K562 (cell line): ENCODE measurements at regions not wholly inside any gene's neighbourhood (a gene's known extent, or its start where the extent isn't known, plus 50 kb on each side); places are given as distances from the start of the nearest gene placed in this dataset.

ENCODE experiments used
- ATAC-seq: fragments of 200-7000 bp; cut with Tn5 transposase; 3 replicates; pipeline ENCODE4 v1.9.1; 2020; ENCODE audit warnings: moderate library complexity
- BruUV-seq: library from RNA; stranded (reverse); fragments of 400-500 nt; replicated peaks from 2 replicates; lab custom pipeline; 2021; lab: Mats Ljungman, UMichigan
- CTCF ChIA-PET: fragments of 300-600 bp; formaldehyde crosslinking; extraction: SDS; loops from one replicate; lab custom pipeline; 2021; ENCODE audit warnings: low intra/inter-chr PET ratio; lab: Yijun Ruan, JAX
- POLR2A ChIA-PET: fragments of 300-600, 350-650 bp; sonication (Branson Sonifier 250); formaldehyde crosslinking; extraction: SDS; loops from one replicate; lab custom pipeline; 2021; ENCODE audit warnings: antibody characterized with exemption, inconsistent platforms; lab: Yijun Ruan, JAX
- DNase-seq, 4 experiments: peaks; one replicate each; pipeline versions ENCODE4 v3.0.0 to v3.0.0-alpha.2; 2011 to 2018; ENCODE audit warnings: low spot score in 3 of 4, mixed read lengths in 3 of 4; ENCODE audit errors: extremely low read depth in 1 of 4
- FAIRE-seq: peaks from 2 replicates; lab custom pipeline; 2011; peaks lifted over from hg19 to GRCh38; lab: Jason Lieb, UNC
- H2AFZ ChIP-seq: 2 replicates; pipeline ENCODE4 v1.6.0; 2011; ENCODE audit warnings: low read depth, low read length, control low read depth, inconsistent platforms
- H3K27ac ChIP-seq: fragments of 200-600 bp; 3 replicates; pipeline ENCODE4 v1.8.0; 2011; ENCODE audit warnings: low read depth, mild to moderate bottlenecking, control low read depth, inconsistent platforms, low read length, moderate library complexity, mixed read lengths; ENCODE audit errors: extremely low read depth
- H3K27me3 ChIP-seq, 2 experiments: fragments of 300-600 bp in 1 of 2; 2 replicates in 1 of 2; 3 replicates in 1 of 2; pipeline versions ENCODE4 v1.6.0 to v1.8.0; 2011; ENCODE audit warnings: inconsistent platforms in 2 of 2, low read length in 2 of 2, mild to moderate bottlenecking in 1 of 2, mixed read lengths in 1 of 2, moderate library complexity in 1 of 2; ENCODE audit not compliant: control insufficient read depth in 2 of 2, insufficient read depth in 2 of 2
- H3K36me3 ChIP-seq: fragments of 300-600 bp; 3 replicates; pipeline ENCODE4 v1.8.0; 2011; ENCODE audit warnings: mild to moderate bottlenecking, low read length, inconsistent platforms; ENCODE audit not compliant: control insufficient read depth, insufficient read depth
- H3K4me1 ChIP-seq, 2 experiments: fragments of 200-600 bp in 1 of 2; replicated peaks in 1 of 2; 2 replicates in 1 of 2; 3 replicates in 1 of 2; pipeline versions ENCODE4 v1.5.1 to v1.8.0; 2011; ENCODE audit warnings: inconsistent platforms in 2 of 2, low read length in 2 of 2, mild to moderate bottlenecking in 1 of 2, mixed read lengths in 1 of 2, moderate library complexity in 1 of 2; ENCODE audit not compliant: control insufficient read depth in 2 of 2, insufficient read depth in 2 of 2
- H3K4me2 ChIP-seq: 2 replicates; pipeline ENCODE4 v1.6.1; 2011; ENCODE audit warnings: low read length, control low read depth, inconsistent platforms, mixed read lengths; ENCODE audit not compliant: insufficient read depth
- H3K4me3 ChIP-seq: fragments of 200-600 bp; sonication (generic), shearing (Covaris generic); 2 replicates; pipeline ENCODE4 v1.5.1; 2016; ENCODE audit warnings: control low read depth, inconsistent platforms
- H3K79me2 ChIP-seq: fragments of 200-600 bp; 3 replicates; pipeline ENCODE4 v1.8.0; 2011; ENCODE audit warnings: low read length, inconsistent platforms; ENCODE audit not compliant: control insufficient read depth, insufficient read depth
- H3K9ac ChIP-seq, 2 experiments: 2 replicates each; pipeline versions ENCODE4 v1.6.0 to v1.6.1; 2011; ENCODE audit warnings: low read depth in 2 of 2, low read length in 2 of 2, control low read depth in 1 of 2, inconsistent platforms in 1 of 2, mild to moderate bottlenecking in 1 of 2, mixed read lengths in 1 of 2; ENCODE audit not compliant: insufficient read depth in 1 of 2
- H3K9me1 ChIP-seq: one replicate; pipeline ENCODE4 v1.6.0; 2011; ENCODE audit warnings: inconsistent platforms, mild to moderate bottlenecking, low read length, moderate library complexity; ENCODE audit not compliant: control insufficient read depth, insufficient read depth
- H3K9me3 ChIP-seq: replicated peaks from 2 replicates; pipeline ENCODE4 v1.5.1; 2011; ENCODE audit warnings: low read depth, low read length, inconsistent platforms; ENCODE audit not compliant: control insufficient read depth, insufficient read depth
- H4K20me1 ChIP-seq: replicated peaks from 2 replicates; pipeline ENCODE4 v1.6.1; 2011; ENCODE audit warnings: low read length, inconsistent platforms, mixed read lengths; ENCODE audit not compliant: control insufficient read depth, insufficient read depth
- ATF7 ChIP-seq: fragments of 450-650 bp; IDR thresholded peaks from 2 replicates; pipeline ENCODE4 v1.7.1; 2014; ENCODE audit warnings: mild to moderate bottlenecking, moderate library complexity
- C11orf30 ChIP-seq: fragments of 450-650 bp; IDR thresholded peaks from 2 replicates; pipeline ENCODE4 v1.6.1; 2016; ENCODE audit warnings: low read depth, mild to moderate bottlenecking
- HDAC2 ChIP-seq: fragments of 450-650 bp; IDR thresholded peaks from 2 replicates; pipeline ENCODE4 v1.6.1; 2016; ENCODE audit warnings: mild to moderate bottlenecking
- RNF219 ChIP-seq: fragments of 250-450 bp; sonication (Bioruptor Pico); IDR thresholded peaks from 2 replicates; pipeline ENCODE4 v1.5.0; 2022; ENCODE audit warnings: mild to moderate bottlenecking
- SREBF1 ChIP-seq: fragments of 150-350 bp; IDR thresholded peaks from 2 replicates; pipeline ENCODE4 v1.6.1; 2014; ENCODE audit warnings: antibody characterized with exemption, low read depth, low read length, borderline replicate concordance
- ZNF436 ChIP-seq: fragments of 250-450, 450-650 bp; sonication (Bioruptor Pico); formaldehyde crosslinking; IDR thresholded peaks from 2 replicates; pipeline ENCODE4 v1.7.0; 2020; ENCODE audit warnings: mild to moderate bottlenecking
- WGBS: fragments of 100-300 bp; shearing (Covaris generic); methylation state at CpG from one replicate; pipeline ENCODE4 v1.1.6; 2016; ENCODE audit warnings: low coverage, mixed read lengths; ENCODE audit not compliant: insufficient coverage; ENCODE audit errors: missing lambda C conversion rate; 5-methylcytosine and 5-hydroxymethylcytosine counted together
- in situ Hi-C: fragments of 300-500 bp; cut with MboI; formaldehyde crosslinking; loops from 4 replicates; pipeline ENCODE4 v1.15.0; 2018; ENCODE audit warnings: inconsistent platforms, mixed read lengths
- intact Hi-C: fragments of 100-400 bp; cut with micrococcal nuclease; formaldehyde crosslinking; loops from 2 replicates; pipeline ENCODE4 v1.14.2; 2022

- TF ChIP-seq ATF7 (no peak), HDAC2 (no peak), RNF219 (CRISPR knock-in tag) (no peak), SREBF1 (no peak), C11orf30 (no peak), ZNF436 (CRISPR knock-in tag) (no peak)
- 8% methylated on average over 26 of the region's 29 CpGs for WGBS
- BruUV-seq, result no TSS peak
- H3K27ac ChIP-seq, result no peak overlapping the region
- intact Hi-C loops (no loop called here), in situ Hi-C loops (no loop called here)
- ChIA-PET CTCF (no interaction called here), POLR2A (interaction anchor here (0.7 kb wide), 1 partner anchor 323 kb away, joined by 3 read pairs; no protein-coding TSS in a partner anchor)
- no peaks in the 10 kb centered on the region for H4K20me1 ChIP-seq
- H3K4me1 ChIP-seq, result peaks cover 0 to 9% of the 10 kb centered on the region in 2 experiments; a peak in 1 of 5 replicates
- no peak overlapping the region for H2AFZ ChIP-seq
- no peaks in the 10 kb centered on the region for H3K79me2 ChIP-seq
- H3K9me3 ChIP-seq, result no peaks in the 10 kb centered on the region
- H3K4me3 ChIP-seq, result no peak overlapping the region
- no peaks in the 10 kb centered on the region for H3K9me1 ChIP-seq
- no peak overlapping the region for H3K9ac ChIP-seq
- no peak overlapping the region for H3K4me2 ChIP-seq
- H3K36me3 ChIP-seq, result no peaks in the 10 kb centered on the region
- ATAC-seq, result no peak
- DNase-seq, result no peak
- H3K27me3 ChIP-seq, result peaks cover 0 to 6% of the 10 kb centered on the region in 2 experiments; a peak in 1 of 5 replicates
- FAIRE-seq, result no peak
Observed at GRCh38 chr19:27909861-27910260, 1303.1 kb downstream of the UQCRFS1 start.
